Caco-2 (cell line): ENCODE measurements at regions not wholly inside any gene's neighbourhood (a gene's known extent, or its start where the extent isn't known, plus 50 kb on each side); places are given as distances from the start of the nearest gene placed in this dataset.

ENCODE experiments used
- BruUV-seq: library from RNA; stranded (reverse); fragments of 400-500 nt; replicated peaks from 2 replicates; lab custom pipeline; 2021; lab: Mats Ljungman, UMichigan
- CTCF ChIA-PET: fragments of 300-600 bp; sonication (Branson Sonifier 250); formaldehyde crosslinking; loops from one replicate; lab custom pipeline; 2022; ENCODE audit warnings: antibody characterized with exemption; lab: Charles Lee
- POLR2A ChIA-PET: fragments of 300-600 bp; sonication (Branson Sonifier 250); formaldehyde crosslinking; loops from one replicate; lab custom pipeline; 2022; ENCODE audit warnings: antibody characterized with exemption; lab: Charles Lee
- DNase-seq, 2 experiments: peaks; one replicate each; pipeline versions ENCODE4 v3.0.0 to v3.0.0-alpha.2; 2020 to 2022
- H3K27me3 ChIP-seq: replicated peaks from 2 replicates; pipeline ENCODE4 v1.6.0; 2011; ENCODE audit warnings: low read length; ENCODE audit not compliant: control insufficient read depth, insufficient read depth
- H3K36me3 ChIP-seq: 2 replicates; pipeline ENCODE4 v1.5.1; 2011; ENCODE audit warnings: low read length; ENCODE audit not compliant: control insufficient read depth, insufficient read depth
- H3K4me1 ChIP-seq: fragments of 250-450 bp; sonication (Bioruptor Pico); 2 replicates; pipeline ENCODE4 v1.5.1; 2020; ENCODE audit warnings: mild to moderate bottlenecking
- H3K4me3 ChIP-seq: 2 replicates; pipeline ENCODE4 v1.5.1; 2011; ENCODE audit warnings: low read depth, mild to moderate bottlenecking, control low read depth, low read length
- H3K9me3 ChIP-seq: fragments of 250-450 bp; sonication (Bioruptor Pico); 2 replicates; pipeline ENCODE4 v1.5.1; 2020; ENCODE audit warnings: mild to moderate bottlenecking, moderate library complexity
- H3K27ac Mint-ChIP-seq: one replicate; pipeline ENCODE4 v1.8.0; 2022; ENCODE audit warnings: mixed read lengths; ENCODE audit not compliant: unreplicated experiment
- H3K27me3 Mint-ChIP-seq: one replicate; pipeline ENCODE4 v1.8.0; 2022; ENCODE audit warnings: mixed read lengths; ENCODE audit not compliant: insufficient read depth, unreplicated experiment
- H3K36me3 Mint-ChIP-seq: one replicate; pipeline ENCODE4 v1.8.0; 2022; ENCODE audit warnings: mild to moderate bottlenecking, mixed read lengths; ENCODE audit not compliant: insufficient read depth, unreplicated experiment
- H3K4me1 Mint-ChIP-seq: one replicate; pipeline ENCODE4 v1.8.0; 2022; ENCODE audit warnings: low read depth, mixed read lengths; ENCODE audit not compliant: unreplicated experiment
- H3K4me3 Mint-ChIP-seq: one replicate; pipeline ENCODE4 v1.8.0; 2022; ENCODE audit warnings: mild to moderate bottlenecking, moderate library complexity, mixed read lengths; ENCODE audit not compliant: unreplicated experiment
- H3K9me3 Mint-ChIP-seq: one replicate; pipeline ENCODE4 v1.8.0; 2022; ENCODE audit warnings: mixed read lengths; ENCODE audit not compliant: unreplicated experiment
- intact Hi-C: fragments of 100-400 bp; cut with micrococcal nuclease; formaldehyde crosslinking; loops from one replicate; pipeline ENCODE4 v1.10.0; 2022; ENCODE audit not compliant: unreplicated experiment
- TF ChIP-seq, protein P1 (sequence below), 2 experiments: fragments of 200-600 bp in 1 of 2; IDR thresholded peaks; 1 replicate in 1 of 2; 2 replicates in 1 of 2; pipeline versions ENCODE4 v1.5.1 to v1.8.0; 2011 to 2022; ENCODE audit warnings: antibody characterized with exemption in 1 of 2, control low read depth in 1 of 2, inconsistent platforms in 1 of 2, low read depth in 1 of 2, low read length in 1 of 2, mild to moderate bottlenecking in 1 of 2, moderate library complexity in 1 of 2; ENCODE audit not compliant: insufficient read depth in 1 of 2, severe bottlenecking in 1 of 2, unreplicated experiment in 1 of 2

DNA sequence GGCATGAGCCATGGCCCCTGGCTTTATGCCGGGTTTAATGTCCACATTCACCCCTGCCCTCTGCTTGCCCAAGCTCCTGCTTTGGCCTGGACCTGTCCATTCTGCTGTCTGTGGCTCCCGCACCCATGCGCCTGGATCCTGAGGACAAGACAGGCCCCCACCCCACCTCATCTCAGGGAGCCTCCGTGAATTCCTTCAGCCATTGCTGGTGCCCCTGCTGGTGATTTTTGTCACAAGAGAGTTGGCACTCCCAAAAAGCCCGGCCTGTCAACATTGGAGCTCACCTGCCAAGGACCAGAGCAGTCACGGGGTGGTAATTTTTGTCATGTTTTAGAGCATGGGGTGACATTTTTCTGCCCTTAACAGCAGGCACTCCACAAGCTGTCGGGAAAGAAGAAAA lies 127.5 kb upstream of the PLXNA4 start:
- no peak overlapping the region for H3K4me3 Mint-ChIP-seq
- ChIA-PET CTCF (no interaction called here), POLR2A (no interaction called here)
- DNase-seq, result no peak
- H3K27me3 ChIP-seq, result no peaks in the 10 kb centered on the region; the same call in 1 of the 2 replicates
- no peaks in the 10 kb centered on the region for H3K4me1 ChIP-seq
- TF ChIP-seq, protein P1, sequence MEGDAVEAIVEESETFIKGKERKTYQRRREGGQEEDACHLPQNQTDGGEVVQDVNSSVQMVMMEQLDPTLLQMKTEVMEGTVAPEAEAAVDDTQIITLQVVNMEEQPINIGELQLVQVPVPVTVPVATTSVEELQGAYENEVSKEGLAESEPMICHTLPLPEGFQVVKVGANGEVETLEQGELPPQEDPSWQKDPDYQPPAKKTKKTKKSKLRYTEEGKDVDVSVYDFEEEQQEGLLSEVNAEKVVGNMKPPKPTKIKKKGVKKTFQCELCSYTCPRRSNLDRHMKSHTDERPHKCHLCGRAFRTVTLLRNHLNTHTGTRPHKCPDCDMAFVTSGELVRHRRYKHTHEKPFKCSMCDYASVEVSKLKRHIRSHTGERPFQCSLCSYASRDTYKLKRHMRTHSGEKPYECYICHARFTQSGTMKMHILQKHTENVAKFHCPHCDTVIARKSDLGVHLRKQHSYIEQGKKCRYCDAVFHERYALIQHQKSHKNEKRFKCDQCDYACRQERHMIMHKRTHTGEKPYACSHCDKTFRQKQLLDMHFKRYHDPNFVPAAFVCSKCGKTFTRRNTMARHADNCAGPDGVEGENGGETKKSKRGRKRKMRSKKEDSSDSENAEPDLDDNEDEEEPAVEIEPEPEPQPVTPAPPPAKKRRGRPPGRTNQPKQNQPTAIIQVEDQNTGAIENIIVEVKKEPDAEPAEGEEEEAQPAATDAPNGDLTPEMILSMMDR (IDR thresholded peaks at IDR 0.05; ENCODE audit: insufficient read depth in 1 of 2, low read depth in 1 of 2, low read length in 1 of 2, severe bottlenecking in 1 of 2, unreplicated experiment in 1 of 2), result no peak
- no peak overlapping the region for H3K27ac Mint-ChIP-seq
- H3K36me3 ChIP-seq, result no peaks in the 10 kb centered on the region
- no peak overlapping the region for H3K4me3 ChIP-seq
- H3K4me1 Mint-ChIP-seq, result no peaks in the 10 kb centered on the region
- H3K9me3 ChIP-seq, result no peaks in the 10 kb centered on the region; the same call in 1 of the 2 replicates
- intact Hi-C loops, result no loop called here
- no TSS peak for BruUV-seq
- peaks cover 9% of the 10 kb centered on the region for H3K27me3 Mint-ChIP-seq
- no peaks in the 10 kb centered on the region for H3K9me3 Mint-ChIP-seq
- H3K36me3 Mint-ChIP-seq, result no peaks in the 10 kb centered on the region

DNA sequence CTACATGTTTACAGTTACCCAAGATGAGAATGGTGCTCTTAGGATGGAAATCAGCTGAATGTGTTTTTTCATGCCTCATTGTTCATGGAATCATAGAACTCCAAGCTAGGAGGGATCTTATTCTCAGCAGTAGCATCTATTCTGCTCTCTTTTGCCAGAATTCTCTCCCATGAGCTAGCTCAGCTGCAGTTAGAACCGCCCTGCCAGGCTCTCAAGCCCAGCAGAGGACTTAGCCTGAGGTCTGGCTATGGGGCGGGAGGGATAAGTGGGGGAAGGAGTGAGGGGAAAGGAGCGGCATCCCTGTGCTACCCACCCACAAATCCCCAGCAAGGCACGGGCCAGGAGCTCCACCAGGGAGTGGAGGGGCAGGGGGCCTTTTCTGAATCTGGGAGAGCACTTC lies 120.7 kb upstream of the PLXNA4 start:
- peaks cover 9% of the 10 kb centered on the region for H3K27me3 Mint-ChIP-seq
- no peaks in the 10 kb centered on the region for H3K36me3 Mint-ChIP-seq
- TF ChIP-seq, protein P1 (IDR thresholded peaks at IDR 0.05; ENCODE audit: insufficient read depth in 1 of 2, low read depth in 1 of 2, low read length in 1 of 2, severe bottlenecking in 1 of 2, unreplicated experiment in 1 of 2), result no peak
- Histone ChIP-seq H3K36me3 (no peaks in the 10 kb centered on the region), H3K4me3 (no peak overlapping the region), H3K9me3 (no peaks in the 10 kb centered on the region; the same call in 1 of the 2 replicates), H3K27me3 (no peaks in the 10 kb centered on the region; the same call in 1 of the 2 replicates), H3K4me1 (no peaks in the 10 kb centered on the region)
- no peak for DNase-seq
- H3K9me3 Mint-ChIP-seq, result no peaks in the 10 kb centered on the region
- H3K4me3 Mint-ChIP-seq, result no peak overlapping the region
- intact Hi-C loops, result no loop called here
- POLR2A ChIA-PET, result no interaction called here
- no peaks in the 10 kb centered on the region for H3K4me1 Mint-ChIP-seq
- no TSS peak for BruUV-seq
- no peak overlapping the region for H3K27ac Mint-ChIP-seq
- CTCF ChIA-PET, result no interaction called here

DNA sequence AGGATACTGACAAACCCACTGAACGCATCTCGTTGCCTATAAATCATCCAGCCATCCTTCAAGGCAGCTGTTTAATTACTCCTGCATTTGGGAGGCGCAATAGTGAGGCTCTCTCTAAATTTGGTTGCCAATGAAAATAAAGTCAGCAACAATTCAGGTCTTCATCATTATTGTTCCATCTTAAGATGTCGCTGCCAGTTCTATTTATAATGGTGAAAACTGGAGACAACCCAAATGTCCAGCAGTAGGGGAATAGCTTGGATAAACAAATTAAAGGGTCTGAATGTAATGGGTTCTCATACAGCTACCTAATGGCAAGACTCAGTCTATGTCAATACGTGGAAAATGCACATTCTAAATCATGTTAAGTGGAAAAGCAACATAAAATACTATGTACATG lies 120.1 kb upstream of the PLXNA4 start:
- no peaks in the 10 kb centered on the region; the same call in 1 of the 2 replicates for H3K27me3 ChIP-seq
- Mint-ChIP-seq H3K36me3 (no peaks in the 10 kb centered on the region), H3K27ac (no peak overlapping the region), H3K27me3 (peaks cover 9% of the 10 kb centered on the region), H3K4me3 (no peak overlapping the region), H3K9me3 (no peaks in the 10 kb centered on the region), H3K4me1 (no peaks in the 10 kb centered on the region)
- H3K36me3 ChIP-seq, result no peaks in the 10 kb centered on the region
- DNase-seq, result no peak
- intact Hi-C loops, result no loop called here
- TF ChIP-seq, protein P1 (IDR thresholded peaks at IDR 0.05; ENCODE audit: insufficient read depth in 1 of 2, low read depth in 1 of 2, low read length in 1 of 2, severe bottlenecking in 1 of 2, unreplicated experiment in 1 of 2), result no peak
- BruUV-seq, result no TSS peak
- POLR2A ChIA-PET, result no interaction called here
- H3K9me3 ChIP-seq, result no peaks in the 10 kb centered on the region
- CTCF ChIA-PET, result no interaction called here
- no peak overlapping the region for H3K4me3 ChIP-seq
- no peaks in the 10 kb centered on the region for H3K4me1 ChIP-seq
